ENCODE measurements at regions not wholly inside any gene's neighbourhood (a gene's known extent, or its start where the extent isn't known, plus 50 kb on each side); places are given as distances from the start of the nearest gene placed in this dataset.

DNA sequence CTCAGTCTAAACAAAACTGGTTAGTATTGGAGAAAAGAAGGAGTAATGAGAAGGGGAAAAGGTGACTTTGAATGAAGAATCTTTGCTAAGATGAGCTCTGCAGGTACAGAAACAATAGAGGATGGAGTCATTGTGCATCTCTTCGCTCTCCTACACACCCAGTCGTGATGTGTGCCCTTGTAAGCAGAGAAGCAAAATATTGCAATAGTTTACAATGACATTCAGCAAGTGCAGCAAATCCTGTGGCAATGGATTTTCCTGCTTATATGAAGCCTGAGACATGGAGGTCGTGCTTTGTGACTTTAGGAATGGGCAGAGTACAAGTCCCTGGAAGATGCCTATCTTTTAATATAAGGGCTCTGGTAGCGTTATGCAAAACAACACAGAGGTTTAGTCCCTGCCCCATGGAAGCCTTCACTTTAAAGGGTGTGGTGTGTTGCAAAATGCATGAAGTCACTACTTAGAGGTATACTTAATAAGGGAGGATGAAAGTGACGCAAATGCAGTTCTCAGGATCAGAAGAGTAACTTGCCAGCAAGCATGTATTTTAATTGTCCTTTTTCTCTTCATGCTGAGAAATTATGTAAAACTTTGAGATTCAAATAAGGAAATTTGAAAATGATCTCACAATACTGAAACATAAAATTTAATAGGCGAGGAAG is 88.0 kb upstream of the IVNS1ABP start:
- BruUV-seq (replicated peaks), result no TSS peak
- ChIA-PET CTCF (no interaction called here), POLR2A (no interaction called here)
- Histone ChIP-seq H3K36me3 (ENCODE audit: control insufficient read depth in 2 of 2, extremely low read depth in 1 of 2, insufficient read depth in 2 of 2, low read length in 2 of 2) (no peaks in the 10 kb centered on the region), H3K27ac (ENCODE audit: insufficient read depth, low read depth, low read length) (no peak overlapping the region), H3K9me1 (replicated peaks; ENCODE audit: control insufficient read depth, extremely low read depth, insufficient read depth, low read length) (no peaks in the 10 kb centered on the region), H3K9ac (replicated peaks; ENCODE audit: extremely low read depth, insufficient read depth, low read length) (no peak overlapping the region), H3K27me3 (ENCODE audit: control insufficient read depth in 2 of 2, insufficient read depth in 2 of 2, low read length in 2 of 2) (no peaks in the 10 kb centered on the region), H3K4me2 (ENCODE audit: insufficient read depth, low read length) (peak overlapping the region; percentile 20), H3K4me3 (replicated peaks in 1 of 3; ENCODE audit: insufficient read depth in 1 of 3, low read depth in 1 of 3, low read length in 3 of 3) (no peak overlapping the region), H2AFZ (ENCODE audit: low read depth, low read length) (peak overlapping the region; percentile 50), H3K9me3 (replicated peaks; ENCODE audit: control insufficient read depth, insufficient read depth, low read length) (no peaks in the 10 kb centered on the region), H4K20me1 (replicated peaks; ENCODE audit: control insufficient read depth, extremely low read depth, insufficient read depth, low read length) (no peaks in the 10 kb centered on the region), H3K79me2 (ENCODE audit: control insufficient read depth, insufficient read depth, low read length) (no peaks in the 10 kb centered on the region), H3K4me1 (ENCODE audit: control insufficient read depth, extremely low read depth, insufficient read depth, low read length) (no peaks in the 10 kb centered on the region)
- dilution Hi-C loops (cut with MboI; ENCODE audit: extremely low pct_ligation_motif_present, low sequenced_read_pairs), result no loop called here
- DNase-seq (ENCODE audit: low read depth, low spot score) (no peak), FAIRE-seq (no peak)
- TF ChIP-seq FOS (IDR thresholded peaks at IDR 0.05; ENCODE audit: borderline replicate concordance, insufficient read depth, low read length), result no peak
- intact Hi-C loops (cut with micrococcal nuclease), result no loop called here

DNA sequence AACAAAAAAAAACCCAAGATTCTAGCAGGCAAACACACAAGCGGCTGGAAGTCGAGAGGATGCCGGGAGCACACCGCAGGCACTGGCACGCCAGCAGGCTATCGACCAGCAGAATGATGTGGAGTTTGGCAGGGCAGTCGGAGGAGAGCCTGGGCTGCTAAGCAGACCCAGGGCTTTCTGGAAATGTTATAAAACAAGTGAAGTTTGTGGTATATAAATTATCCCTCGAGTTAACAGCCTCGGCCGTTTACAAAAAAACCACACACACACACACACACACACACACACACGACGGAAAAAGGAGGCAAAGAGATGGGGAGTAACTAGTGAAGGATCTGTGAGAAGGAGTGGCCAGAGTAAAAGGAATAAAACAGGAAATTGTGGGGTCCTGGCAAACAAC is 87.2 kb upstream of the IVNS1ABP start:
- Histone ChIP-seq H3K4me3 (replicated peaks in 1 of 3; ENCODE audit: insufficient read depth in 1 of 3, low read depth in 1 of 3, low read length in 3 of 3) (no peak overlapping the region), H4K20me1 (replicated peaks; ENCODE audit: control insufficient read depth, extremely low read depth, insufficient read depth, low read length) (no peaks in the 10 kb centered on the region), H3K9me3 (replicated peaks; ENCODE audit: control insufficient read depth, insufficient read depth, low read length) (no peaks in the 10 kb centered on the region), H3K36me3 (ENCODE audit: control insufficient read depth in 2 of 2, extremely low read depth in 1 of 2, insufficient read depth in 2 of 2, low read length in 2 of 2) (no peaks in the 10 kb centered on the region), H3K9ac (replicated peaks; ENCODE audit: extremely low read depth, insufficient read depth, low read length) (peak overlapping the region; percentile 8), H3K4me2 (ENCODE audit: insufficient read depth, low read length) (peak overlapping the region; percentile 20), H3K27ac (ENCODE audit: insufficient read depth, low read depth, low read length) (no peak overlapping the region), H3K4me1 (ENCODE audit: control insufficient read depth, extremely low read depth, insufficient read depth, low read length) (no peaks in the 10 kb centered on the region), H2AFZ (ENCODE audit: low read depth, low read length) (peak overlapping the region; percentile 50), H3K9me1 (replicated peaks; ENCODE audit: control insufficient read depth, extremely low read depth, insufficient read depth, low read length) (no peaks in the 10 kb centered on the region), H3K79me2 (ENCODE audit: control insufficient read depth, insufficient read depth, low read length) (no peaks in the 10 kb centered on the region), H3K27me3 (ENCODE audit: control insufficient read depth in 2 of 2, insufficient read depth in 2 of 2, low read length in 2 of 2) (no peaks in the 10 kb centered on the region)
- intact Hi-C loops (cut with micrococcal nuclease) (no loop called here), dilution Hi-C loops (cut with MboI; ENCODE audit: extremely low pct_ligation_motif_present, low sequenced_read_pairs) (no loop called here)
- DNase-seq (ENCODE audit: low read depth, low spot score) (peak; percentile 33), FAIRE-seq (no peak)
- CTCF ChIA-PET, result no interaction called here
- BruUV-seq (replicated peaks), result no TSS peak
- POLR2A ChIA-PET, result no interaction called here
- TF ChIP-seq, protein P1, sequence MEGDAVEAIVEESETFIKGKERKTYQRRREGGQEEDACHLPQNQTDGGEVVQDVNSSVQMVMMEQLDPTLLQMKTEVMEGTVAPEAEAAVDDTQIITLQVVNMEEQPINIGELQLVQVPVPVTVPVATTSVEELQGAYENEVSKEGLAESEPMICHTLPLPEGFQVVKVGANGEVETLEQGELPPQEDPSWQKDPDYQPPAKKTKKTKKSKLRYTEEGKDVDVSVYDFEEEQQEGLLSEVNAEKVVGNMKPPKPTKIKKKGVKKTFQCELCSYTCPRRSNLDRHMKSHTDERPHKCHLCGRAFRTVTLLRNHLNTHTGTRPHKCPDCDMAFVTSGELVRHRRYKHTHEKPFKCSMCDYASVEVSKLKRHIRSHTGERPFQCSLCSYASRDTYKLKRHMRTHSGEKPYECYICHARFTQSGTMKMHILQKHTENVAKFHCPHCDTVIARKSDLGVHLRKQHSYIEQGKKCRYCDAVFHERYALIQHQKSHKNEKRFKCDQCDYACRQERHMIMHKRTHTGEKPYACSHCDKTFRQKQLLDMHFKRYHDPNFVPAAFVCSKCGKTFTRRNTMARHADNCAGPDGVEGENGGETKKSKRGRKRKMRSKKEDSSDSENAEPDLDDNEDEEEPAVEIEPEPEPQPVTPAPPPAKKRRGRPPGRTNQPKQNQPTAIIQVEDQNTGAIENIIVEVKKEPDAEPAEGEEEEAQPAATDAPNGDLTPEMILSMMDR (IDR thresholded peaks at IDR 0.05; ENCODE audit: extremely low read depth in 1 of 2, insufficient read depth in 1 of 2, low read depth in 1 of 2, low read length in 2 of 2), result no peak
- no peak for TF ChIP-seq FOS (IDR thresholded peaks at IDR 0.05; ENCODE audit: borderline replicate concordance, insufficient read depth, low read length)
- no peak for TF ChIP-seq MYC (IDR thresholded peaks at IDR 0.05; ENCODE audit: low read depth, low read length)
- TF ChIP-seq, protein P2, sequence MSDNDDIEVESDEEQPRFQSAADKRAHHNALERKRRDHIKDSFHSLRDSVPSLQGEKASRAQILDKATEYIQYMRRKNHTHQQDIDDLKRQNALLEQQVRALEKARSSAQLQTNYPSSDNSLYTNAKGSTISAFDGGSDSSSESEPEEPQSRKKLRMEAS (IDR thresholded peaks at IDR 0.05; ENCODE audit: insufficient read depth, insufficient read length), result no peak
- TF ChIP-seq GATA2 (IDR thresholded peaks at IDR 0.05; ENCODE audit: insufficient read depth, insufficient read length, low read depth, low read length), result no peak
- TF ChIP-seq POLR2A (IDR thresholded peaks at IDR 0.05; ENCODE audit: low read depth, low read length), result no peak
- TF ChIP-seq EZH2 (IDR thresholded peaks at IDR 0.05; ENCODE audit: borderline replicate concordance, low read depth, low read length, severe bottlenecking), result no peak
- no peak for TF ChIP-seq JUN (IDR thresholded peaks at IDR 0.05; ENCODE audit: borderline replicate concordance, insufficient read depth, insufficient read length, low read depth)
- TF ChIP-seq POLR2AphosphoS5 (IDR thresholded peaks at IDR 0.05; ENCODE audit: insufficient read depth, low read depth, low read length), result no peak

All from endothelial cell of umbilical vein (primary cell).